OCI-LY3 (cell line): ENCODE measurements at regions not wholly inside any gene's neighbourhood (a gene's known extent, or its start where the extent isn't known, plus 50 kb on each side); places are given as distances from the start of the nearest gene placed in this dataset.

ENCODE experiments used
- H2AFZ ChIP-seq: fragments of 200-600, 300-600 bp; shearing (Covaris generic); 2 replicates; pipeline ENCODE4 v1.6.0; 2014; ENCODE audit warnings: antibody characterized with exemption, low read depth, low read length
- H3K27ac ChIP-seq: fragments of 200-600, 300-600 bp; sonication (generic); 2 replicates; pipeline ENCODE4 v1.5.1; 2014; ENCODE audit warnings: mild to moderate bottlenecking, low read length, moderate library complexity, mixed read lengths
- H3K27me3 ChIP-seq: fragments of 200-600, 300-600 bp; sonication (generic); 2 replicates; pipeline ENCODE4 v1.6.1; 2014; ENCODE audit warnings: low read depth, low read length, mixed read lengths
- H3K36me3 ChIP-seq: fragments of 200-600, 300-600 bp; sonication (generic); replicated peaks from 2 replicates; pipeline ENCODE3; 2014; ENCODE audit warnings: low read depth, low read length, mixed read lengths
- H3K4me1 ChIP-seq: fragments of 300-600, 200-600 bp; sonication (generic); 2 replicates; pipeline ENCODE4 v1.6.1; 2014; ENCODE audit warnings: low read length, mixed read lengths
- H3K4me2 ChIP-seq: fragments of 200-600, 300-600 bp; sonication (generic); 2 replicates; pipeline ENCODE4 v1.6.1; 2014; ENCODE audit warnings: low read length, mixed read lengths
- H3K4me3 ChIP-seq: fragments of 300-600, 200-600 bp; sonication (generic); 2 replicates; pipeline ENCODE4 v1.5.1; 2014; ENCODE audit warnings: antibody characterized with exemption, mild to moderate bottlenecking, low read length, moderate library complexity
- H3K79me2 ChIP-seq: fragments of 300-600, 200-600 bp; shearing (Covaris generic); 2 replicates; pipeline ENCODE4 v1.6.1; 2014; ENCODE audit warnings: mild to moderate bottlenecking, low read length, mixed read lengths
- H3K9ac ChIP-seq: fragments of 300-600, 200-600 bp; shearing (Covaris generic); 2 replicates; pipeline ENCODE4 v1.6.0; 2014; ENCODE audit warnings: mild to moderate bottlenecking, low read length, moderate library complexity
- H3K9me3 ChIP-seq: fragments of 200-600, 300-600 bp; shearing (Covaris generic); 2 replicates; pipeline ENCODE4 v1.6.1; 2014; ENCODE audit warnings: low read length, mixed read lengths; ENCODE audit not compliant: insufficient read depth
- H4K20me1 ChIP-seq: fragments of 200-600, 300-600 bp; sonication (generic); 2 replicates; pipeline ENCODE4 v1.6.1; 2016; ENCODE audit warnings: low read length, mixed read lengths; ENCODE audit not compliant: insufficient read depth
- CTCF ChIP-seq: fragments of 200-600, 300-600 bp; sonication (generic); IDR thresholded peaks from 2 replicates; pipeline ENCODE4 v1.5.1; 2014; ENCODE audit warnings: antibody characterized with exemption, low read length, low read depth
- EZH2phosphoT487 ChIP-seq: fragments of 200-600 bp; shearing (Covaris generic); IDR thresholded peaks from 2 replicates; pipeline ENCODE4 v1.6.1; 2018; ENCODE audit warnings: antibody characterized with exemption, mixed run types, low read depth

DNA sequence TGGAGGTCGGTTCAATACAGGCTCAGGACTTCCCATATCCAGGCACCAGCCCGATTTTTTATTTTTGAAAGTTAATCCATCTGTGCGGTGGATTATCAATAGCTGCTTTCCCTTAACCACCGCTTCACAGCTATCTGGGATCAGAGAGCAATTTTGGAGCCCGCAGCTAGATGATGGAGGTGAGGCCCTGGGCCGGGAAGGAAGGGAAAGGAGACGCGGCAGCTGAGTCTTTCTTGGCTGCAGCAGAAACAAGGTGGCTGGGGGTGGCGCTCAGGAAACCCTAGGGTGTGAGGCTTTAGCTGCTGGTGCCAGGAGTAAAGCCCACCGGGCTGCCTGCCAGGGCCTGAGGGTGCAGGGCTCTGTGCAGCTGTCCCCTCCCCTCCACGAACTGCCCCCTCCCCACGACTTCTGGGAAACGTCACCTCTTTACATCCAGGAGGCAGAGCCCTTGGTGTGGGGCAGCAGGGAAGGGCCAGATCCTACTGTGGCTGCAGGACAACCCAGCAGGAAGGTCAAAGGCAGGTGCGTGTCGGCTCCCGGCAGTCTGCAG lies 307.0 kb downstream of the ZNF536 start:
- Histone ChIP-seq H3K4me2 (no peak overlapping the region), H3K27me3 (peaks cover 16% of the 10 kb centered on the region), H3K9ac (no peak overlapping the region), H3K36me3 (no peaks in the 10 kb centered on the region), H4K20me1 (no peaks in the 10 kb centered on the region), H3K4me1 (no peaks in the 10 kb centered on the region), H3K27ac (no peak overlapping the region), H3K79me2 (no peaks in the 10 kb centered on the region), H3K4me3 (no peak overlapping the region), H2AFZ (no peak overlapping the region), H3K9me3 (no peaks in the 10 kb centered on the region)
- TF ChIP-seq CTCF = no peak
- no peak for TF ChIP-seq EZH2phosphoT487

DNA sequence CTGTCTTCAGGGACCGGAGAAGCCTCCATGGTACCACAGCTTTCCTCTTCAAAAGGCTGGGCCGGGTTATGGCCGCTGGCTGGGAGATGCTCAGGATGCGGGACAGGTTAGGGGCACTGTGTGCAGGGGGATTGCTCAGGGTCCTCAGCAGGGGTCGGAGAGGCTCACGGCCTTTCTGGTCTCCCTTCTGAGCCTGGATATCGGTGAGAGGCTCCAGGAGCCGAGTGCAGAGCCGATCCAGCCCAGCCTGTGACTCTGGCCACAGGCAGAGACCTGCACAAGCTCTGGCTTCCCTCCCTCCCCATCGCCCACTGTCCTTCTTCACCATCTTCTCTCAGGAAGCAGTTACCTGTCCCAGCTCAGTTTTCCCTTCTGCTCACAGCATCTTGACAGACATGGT lies 306.0 kb downstream of the ZNF536 start:
- Histone ChIP-seq H3K4me3 (no peak overlapping the region), H3K79me2 (no peaks in the 10 kb centered on the region), H3K27me3 (peaks cover 21% of the 10 kb centered on the region), H3K9ac (no peak overlapping the region), H4K20me1 (no peaks in the 10 kb centered on the region), H3K4me1 (no peaks in the 10 kb centered on the region), H2AFZ (no peak overlapping the region), H3K9me3 (no peaks in the 10 kb centered on the region), H3K36me3 (no peaks in the 10 kb centered on the region), H3K4me2 (no peak overlapping the region), H3K27ac (no peak overlapping the region)
- TF ChIP-seq CTCF (no peak), EZH2phosphoT487 (no peak)

DNA sequence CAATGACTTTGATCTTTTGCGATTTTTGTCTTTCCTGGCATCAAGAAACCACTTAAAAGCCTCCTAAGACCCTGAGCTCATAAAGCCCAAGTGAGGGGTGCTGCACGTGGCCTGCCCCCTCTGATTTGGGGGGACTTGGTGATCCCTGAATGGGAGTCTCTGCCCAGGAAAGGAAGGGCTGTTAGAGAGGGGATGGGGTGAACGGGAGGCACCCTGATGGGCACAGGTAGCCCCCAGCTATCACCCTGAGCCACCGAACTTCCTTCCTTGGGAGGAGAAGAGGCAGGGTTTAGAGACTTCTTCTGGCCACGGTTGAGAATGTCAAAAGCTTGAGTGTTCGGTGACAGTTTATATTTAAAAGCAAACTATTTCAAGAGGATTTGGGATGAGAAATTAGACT lies 305.5 kb downstream of the ZNF536 start:
- Histone ChIP-seq H3K27ac (no peak overlapping the region), H3K36me3 (no peaks in the 10 kb centered on the region), H3K4me2 (no peak overlapping the region), H3K79me2 (no peaks in the 10 kb centered on the region), H3K9me3 (no peaks in the 10 kb centered on the region), H2AFZ (no peak overlapping the region), H3K4me1 (no peaks in the 10 kb centered on the region), H3K27me3 (peaks cover 26% of the 10 kb centered on the region), H3K4me3 (no peak overlapping the region), H3K9ac (no peak overlapping the region), H4K20me1 (no peaks in the 10 kb centered on the region)
- TF ChIP-seq CTCF = no peak
- TF ChIP-seq EZH2phosphoT487 = no peak

- no peaks in the 10 kb centered on the region for H3K36me3 ChIP-seq
- no peak overlapping the region for H3K4me3 ChIP-seq
- TF ChIP-seq CTCF = no peak
- no peak for TF ChIP-seq EZH2phosphoT487
- H3K79me2 ChIP-seq = no peaks in the 10 kb centered on the region
- no peaks in the 10 kb centered on the region for H4K20me1 ChIP-seq
- H2AFZ ChIP-seq = no peak overlapping the region
- H3K27me3 ChIP-seq = peaks cover 31% of the 10 kb centered on the region
- no peak overlapping the region for H3K9ac ChIP-seq
- no peaks in the 10 kb centered on the region for H3K9me3 ChIP-seq
- H3K4me2 ChIP-seq = no peak overlapping the region
- no peaks in the 10 kb centered on the region for H3K4me1 ChIP-seq
- H3K27ac ChIP-seq = no peak overlapping the region
Observed at GRCh38 chr19:30676990-30677679, 305.0 kb downstream of the ZNF536 start.
